Cardiac fibroblast (primary cell): ENCODE measurements at regions not wholly inside any gene's neighbourhood (a gene's known extent, or its start where the extent isn't known, plus 50 kb on each side); places are given as distances from the start of the nearest gene placed in this dataset.

ENCODE experiments used
- DNase-seq, 2 donors: peaks; one replicate each; pipeline versions ENCODE4 v3.0.0 to v3.0.0-alpha.2; 2010; ENCODE audit warnings: low read depth in 2 of 2
- H3K4me3 ChIP-seq, 2 donors: replicated peaks in 1 of 2; 1 replicate in 1 of 2; 2 replicates in 1 of 2; pipeline ENCODE4 v1.5.1; 2011; ENCODE audit warnings: low read depth in 2 of 2, low read length in 2 of 2, mild to moderate bottlenecking in 2 of 2, moderate library complexity in 1 of 2
- CTCF ChIP-seq: IDR thresholded peaks from one replicate; pipeline ENCODE4 v1.5.1; 2011; ENCODE audit warnings: low read depth, mild to moderate bottlenecking, low read length, inconsistent platforms

- no peak for TF ChIP-seq CTCF
- no peak overlapping the region for H3K4me3 ChIP-seq
- DNase-seq = peak; percentile 48 to 83
Measured at GRCh38 chr18:67600181-67601180, 84.0 kb upstream of the DSEL start.

DNA sequence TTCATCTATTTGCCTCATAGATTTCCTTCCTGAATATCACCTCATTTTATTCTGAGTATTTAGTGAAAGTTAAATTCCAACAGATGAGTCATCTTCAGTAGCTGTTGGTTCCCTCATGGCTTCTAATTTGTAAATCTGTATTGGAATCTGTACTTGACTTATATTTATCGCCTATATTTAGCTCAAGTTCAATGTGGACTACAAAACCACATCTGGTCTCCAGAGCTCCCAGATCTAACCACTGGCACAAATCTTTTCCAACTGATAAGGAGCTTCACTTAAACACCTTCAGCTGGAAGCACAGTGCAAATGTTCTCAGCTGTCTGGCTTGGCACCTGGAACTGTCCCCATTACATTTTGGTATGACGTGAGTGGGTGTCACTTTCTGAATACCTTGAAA is 82.8 kb upstream of the DSEL start:
- peak; percentile 29 to 56 for DNase-seq
- TF ChIP-seq CTCF = no peak
- H3K4me3 ChIP-seq = no peak overlapping the region

DNA sequence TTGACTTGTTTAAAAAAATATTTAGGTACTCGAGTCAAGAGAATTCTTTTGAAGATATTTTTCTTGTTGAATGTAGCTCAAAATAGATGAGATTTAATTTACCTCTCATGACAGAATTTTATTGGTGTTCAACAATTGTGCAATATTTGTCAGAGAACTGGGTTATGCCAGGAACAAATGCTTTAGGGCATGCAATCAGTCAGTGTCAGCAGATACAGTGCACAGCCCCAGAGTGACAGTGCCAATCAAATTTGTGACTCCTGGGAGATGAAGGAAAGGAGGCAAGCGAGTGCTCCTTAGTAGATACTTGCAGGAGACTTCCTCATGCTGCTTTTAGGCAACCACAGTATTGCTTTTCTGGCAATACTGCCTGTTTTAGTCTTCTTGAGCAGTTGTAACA is 81.2 kb upstream of the DSEL start:
- H3K4me3 ChIP-seq = no peak overlapping the region
- no peak for TF ChIP-seq CTCF
- no peak for DNase-seq

- no peak overlapping the region for H3K4me3 ChIP-seq
- no peak for DNase-seq
- TF ChIP-seq CTCF = no peak
Measured at GRCh38 chr18:67596003-67596402, 79.5 kb upstream of the DSEL start.

- peak; percentile 45 to 46 for DNase-seq
- no peak overlapping the region for H3K4me3 ChIP-seq
- peak; percentile 8 for TF ChIP-seq CTCF
Measured at GRCh38 chr18:67590571-67591141, 74.1 kb upstream of the DSEL start.

DNA sequence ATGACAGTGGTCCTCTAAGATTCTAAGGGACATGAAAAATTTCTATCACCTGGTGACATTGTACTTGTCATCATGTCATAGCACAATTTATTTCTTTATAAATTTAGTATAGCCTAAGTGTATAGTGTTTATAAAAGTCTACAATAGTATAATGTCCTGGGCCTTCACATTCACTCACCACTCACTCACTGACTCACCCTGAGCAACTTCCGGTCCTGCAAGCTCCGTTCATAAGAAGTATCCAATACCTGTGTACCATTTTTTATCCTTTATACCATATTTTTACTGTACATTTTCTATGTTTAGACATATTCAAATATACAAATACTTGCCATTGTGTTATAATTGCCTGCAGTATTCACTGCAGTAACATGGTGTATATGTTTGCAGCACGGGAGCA is 72.8 kb upstream of the DSEL start:
- TF ChIP-seq CTCF = no peak
- H3K4me3 ChIP-seq = no peak overlapping the region
- peak in 1 of 2 donors; percentile 61 for DNase-seq
